H1 (cell line): ENCODE measurements at regions not wholly inside any gene's neighbourhood (a gene's known extent, or its start where the extent isn't known, plus 50 kb on each side); places are given as distances from the start of the nearest gene placed in this dataset.

Experiments
- POLR2AphosphoS5 ChIP-seq: IDR thresholded peaks from 2 replicates; pipeline ENCODE4 v1.6.1; 2011; ENCODE audit warnings: low read depth, low read length
- SP2 ChIP-seq: IDR thresholded peaks from 2 replicates; pipeline ENCODE4 v1.6.1; 2012; ENCODE audit warnings: mild to moderate bottlenecking, low read length, inconsistent platforms
- SUZ12 ChIP-seq: fragments of 200-600 bp; sonication (generic); IDR thresholded peaks from 2 replicates; pipeline ENCODE4 v1.6.1; 2012; ENCODE audit warnings: mild to moderate bottlenecking, inconsistent platforms, low read length, moderate library complexity, mixed read lengths
- TEAD4 ChIP-seq: IDR thresholded peaks from 2 replicates; pipeline ENCODE4 v1.6.1; 2012; ENCODE audit warnings: low read depth, low read length, inconsistent platforms, mixed read lengths
- YY1 ChIP-seq: IDR thresholded peaks from 2 replicates; pipeline ENCODE4 v1.6.1; 2011; ENCODE audit warnings: low read depth, mild to moderate bottlenecking, low read length
- ZNF274 ChIP-seq: IDR thresholded peaks from 2 replicates; pipeline ENCODE4 v1.7.0; 2012; ENCODE audit warnings: low read length, borderline replicate concordance; ENCODE audit errors: extremely low read depth
- TF ChIP-seq, protein P1 (sequence below), 3 experiments: IDR thresholded peaks; 1 replicate in 2 of 3; 2 replicates in 1 of 3; pipeline versions ENCODE4 v1.5.1 to v1.6.1; 2011; ENCODE audit warnings: low read length in 3 of 3, mild to moderate bottlenecking in 3 of 3, inconsistent platforms in 2 of 3, low read depth in 1 of 3, moderate library complexity in 1 of 3; ENCODE audit not compliant: insufficient read depth in 1 of 3; ENCODE audit errors: control extremely low read depth in 1 of 3

DNA sequence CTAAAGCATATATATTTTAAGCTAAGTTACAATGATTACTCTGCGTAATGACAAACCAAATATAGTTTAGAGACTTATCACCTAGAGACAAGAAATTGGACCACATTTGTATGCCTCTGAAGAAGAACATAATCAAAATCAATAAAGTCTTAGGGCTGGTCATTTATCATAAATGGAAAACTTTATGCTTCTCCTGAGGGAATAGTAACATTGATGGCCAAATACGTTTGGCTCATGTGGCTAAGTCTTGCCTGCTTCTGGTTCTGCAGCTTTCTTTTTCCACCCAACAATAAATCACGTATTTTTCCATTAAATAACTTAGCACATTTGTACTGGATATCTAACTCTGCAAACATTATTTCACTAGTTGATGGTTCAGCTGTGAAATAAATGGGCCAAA is 458.4 kb downstream of the SLITRK1 start:
- no peak for TF ChIP-seq ZNF274
- TF ChIP-seq, protein P1, sequence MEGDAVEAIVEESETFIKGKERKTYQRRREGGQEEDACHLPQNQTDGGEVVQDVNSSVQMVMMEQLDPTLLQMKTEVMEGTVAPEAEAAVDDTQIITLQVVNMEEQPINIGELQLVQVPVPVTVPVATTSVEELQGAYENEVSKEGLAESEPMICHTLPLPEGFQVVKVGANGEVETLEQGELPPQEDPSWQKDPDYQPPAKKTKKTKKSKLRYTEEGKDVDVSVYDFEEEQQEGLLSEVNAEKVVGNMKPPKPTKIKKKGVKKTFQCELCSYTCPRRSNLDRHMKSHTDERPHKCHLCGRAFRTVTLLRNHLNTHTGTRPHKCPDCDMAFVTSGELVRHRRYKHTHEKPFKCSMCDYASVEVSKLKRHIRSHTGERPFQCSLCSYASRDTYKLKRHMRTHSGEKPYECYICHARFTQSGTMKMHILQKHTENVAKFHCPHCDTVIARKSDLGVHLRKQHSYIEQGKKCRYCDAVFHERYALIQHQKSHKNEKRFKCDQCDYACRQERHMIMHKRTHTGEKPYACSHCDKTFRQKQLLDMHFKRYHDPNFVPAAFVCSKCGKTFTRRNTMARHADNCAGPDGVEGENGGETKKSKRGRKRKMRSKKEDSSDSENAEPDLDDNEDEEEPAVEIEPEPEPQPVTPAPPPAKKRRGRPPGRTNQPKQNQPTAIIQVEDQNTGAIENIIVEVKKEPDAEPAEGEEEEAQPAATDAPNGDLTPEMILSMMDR (IDR thresholded peaks at IDR 0.05; ENCODE audit: control extremely low read depth in 1 of 3, insufficient read depth in 1 of 3, low read depth in 1 of 3, low read length in 3 of 3), result no peak
- no peak for TF ChIP-seq TEAD4
- TF ChIP-seq SUZ12, result no peak
- no peak for TF ChIP-seq POLR2AphosphoS5
- TF ChIP-seq YY1, result no peak
- no peak for TF ChIP-seq SP2
